WERI-Rb-1 (cell line): ENCODE measurements at regions not wholly inside any gene's neighbourhood (a gene's known extent, or its start where the extent isn't known, plus 50 kb on each side); places are given as distances from the start of the nearest gene placed in this dataset.

Experiments
- DNase-seq: peaks from one replicate; pipeline ENCODE4 v3.0.0-alpha.2; 2020
- H3K27ac ChIP-seq: fragments of 250-450 bp; sonication (Bioruptor Pico); 2 replicates; pipeline ENCODE4 v1.5.1; 2020; ENCODE audit warnings: mild to moderate bottlenecking, moderate library complexity
- H3K27me3 ChIP-seq: fragments of 250-450 bp; sonication (Bioruptor Pico); 2 replicates; pipeline ENCODE4 v1.5.1; 2021; ENCODE audit warnings: mild to moderate bottlenecking, low read depth, moderate library complexity; ENCODE audit not compliant: insufficient read depth, severe bottlenecking
- H3K36me3 ChIP-seq: fragments of 250-450 bp; sonication (Bioruptor Pico); 2 replicates; pipeline ENCODE4 v1.5.1; 2020; ENCODE audit warnings: mild to moderate bottlenecking, moderate library complexity
- H3K4me3 ChIP-seq: 2 replicates; pipeline ENCODE4 v1.5.1; 2011; ENCODE audit warnings: low read depth, mild to moderate bottlenecking, control low read depth, low read length
- H3K9me3 ChIP-seq: fragments of 250-450 bp; sonication (Bioruptor Pico); 2 replicates; pipeline ENCODE4 v1.5.1; 2021; ENCODE audit warnings: mild to moderate bottlenecking, moderate library complexity; ENCODE audit not compliant: severe bottlenecking
- CTCF ChIP-seq: IDR thresholded peaks from 2 replicates; pipeline ENCODE4 v1.5.1; 2011; ENCODE audit warnings: low read depth, mild to moderate bottlenecking, control low read depth, inconsistent platforms, low read length

DNA sequence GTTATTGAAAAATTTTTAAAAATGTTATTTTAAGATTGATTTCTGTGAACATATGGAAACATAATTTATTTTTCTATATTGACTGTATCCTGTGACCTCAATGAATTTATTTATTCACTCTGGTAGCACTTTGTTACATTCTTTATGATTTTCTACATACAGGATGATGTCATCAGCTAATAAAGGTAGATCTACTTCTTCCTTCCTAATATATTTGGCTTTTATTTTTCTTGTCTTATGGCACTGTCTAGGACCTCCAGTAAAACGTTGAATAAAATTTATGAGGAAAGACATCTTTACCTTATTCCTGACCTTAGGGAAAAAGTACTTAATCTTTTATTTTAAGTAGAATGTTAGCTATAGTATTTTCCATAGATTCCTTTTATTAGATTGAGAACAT, 78.8 kb upstream of the MAF start:
- Histone ChIP-seq H3K27me3 (peaks cover 50% of the 10 kb centered on the region), H3K9me3 (no peaks in the 10 kb centered on the region), H3K4me3 (no peak overlapping the region), H3K36me3 (no peaks in the 10 kb centered on the region), H3K27ac (no peak overlapping the region)
- DNase-seq = no peak
- no peak for TF ChIP-seq CTCF

DNA sequence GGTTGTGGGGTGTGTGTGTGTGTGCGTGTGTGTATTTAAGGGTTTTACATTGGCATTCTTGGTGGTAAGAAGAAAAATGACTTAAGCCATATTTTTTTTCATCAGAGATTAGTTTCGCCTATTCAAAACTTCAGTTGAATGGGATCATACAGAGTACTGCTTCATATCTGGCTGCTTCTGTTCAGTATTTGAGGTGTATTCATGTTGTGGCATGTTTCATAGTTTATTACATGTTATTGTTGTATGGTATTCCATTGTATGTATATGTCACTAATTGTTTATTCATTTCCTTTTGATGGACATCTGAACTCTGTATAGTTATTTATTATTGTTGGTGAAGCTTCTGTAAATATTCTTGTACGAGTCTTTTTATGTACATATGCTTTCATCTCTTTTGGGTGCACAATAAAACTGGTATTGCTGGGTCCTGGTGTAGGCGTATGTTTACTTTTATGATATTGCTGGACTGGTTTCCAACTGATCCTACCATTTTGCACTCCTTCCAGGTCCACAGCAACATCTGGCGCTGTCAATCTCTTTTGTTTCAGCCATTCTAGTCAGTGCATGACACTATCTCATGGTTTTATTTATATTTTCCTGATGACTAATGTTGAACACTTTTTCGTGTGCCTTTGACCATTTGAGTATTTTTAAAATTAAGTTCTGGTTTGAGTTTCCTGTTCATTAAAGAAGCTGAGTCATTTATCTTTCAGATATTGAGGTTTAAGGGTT, 77.4 kb upstream of the MAF start:
- no peak for TF ChIP-seq CTCF
- Histone ChIP-seq H3K4me3 (no peak overlapping the region), H3K36me3 (no peaks in the 10 kb centered on the region), H3K9me3 (no peaks in the 10 kb centered on the region), H3K27me3 (peaks cover 44% of the 10 kb centered on the region), H3K27ac (no peak overlapping the region)
- DNase-seq = no peak

GRCh38 chr16:79673635-79674034, 73.1 kb upstream of the MAF start:
- Histone ChIP-seq H3K27ac (no peak overlapping the region), H3K36me3 (no peaks in the 10 kb centered on the region), H3K4me3 (no peak overlapping the region), H3K27me3 (peaks cover 42% of the 10 kb centered on the region), H3K9me3 (no peaks in the 10 kb centered on the region)
- no peak for DNase-seq
- no peak for TF ChIP-seq CTCF

GRCh38 chr16:79672524-79672923, 72.0 kb upstream of the MAF start:
- no peak for DNase-seq
- Histone ChIP-seq H3K27me3 (peaks cover 44% of the 10 kb centered on the region), H3K36me3 (no peaks in the 10 kb centered on the region), H3K4me3 (no peak overlapping the region), H3K9me3 (no peaks in the 10 kb centered on the region), H3K27ac (no peak overlapping the region)
- no peak for TF ChIP-seq CTCF

- TF ChIP-seq CTCF = no peak
Measured at GRCh38 chr16:79668502-79668901, 68.0 kb upstream of the MAF start.

GRCh38 chr16:79665970-79666369, 65.4 kb upstream of the MAF start:
- no peaks in the 10 kb centered on the region for H3K9me3 ChIP-seq
- H3K36me3 ChIP-seq = no peaks in the 10 kb centered on the region
- TF ChIP-seq CTCF = no peak
- no peak overlapping the region for H3K27ac ChIP-seq
- peaks cover 35% of the 10 kb centered on the region for H3K27me3 ChIP-seq
- no peak overlapping the region for H3K4me3 ChIP-seq
- no peak for DNase-seq

More at GRCh38 chr16:79668502-79668901, 68.0 kb upstream of the MAF start:
- no peak overlapping the region for H3K4me3 ChIP-seq
- no peak for DNase-seq
- H3K9me3 ChIP-seq = no peaks in the 10 kb centered on the region
- no peak overlapping the region for H3K27ac ChIP-seq
- H3K27me3 ChIP-seq = peaks cover 38% of the 10 kb centered on the region
- H3K36me3 ChIP-seq = no peaks in the 10 kb centered on the region
